ENCODE measurements at regions not wholly inside any gene's neighbourhood (a gene's known extent, or its start where the extent isn't known, plus 50 kb on each side); places are given as distances from the start of the nearest gene placed in this dataset.

GRCh38 chr11:128022007-128022368, 565.4 kb downstream of the ETS1 start:
- Histone ChIP-seq H3K9me2 (no peaks in the 10 kb centered on the region), H3K9me3 (no peaks in the 10 kb centered on the region), H3K4me2 (no peak overlapping the region), H4K20me1 (ENCODE audit: insufficient read depth) (no peaks in the 10 kb centered on the region), H3K9ac (no peak overlapping the region), H3K27me3 (ENCODE audit: insufficient read depth) (no peaks in the 10 kb centered on the region), H3K27ac (ENCODE audit: low read depth in 2 of 2, low read length in 1 of 2) (peak overlapping the region in 1 of 2 experiments; percentile 20; a peak in 1 of 4 replicates), H2AFZ (ENCODE audit: low read depth) (no peak overlapping the region), H3K4me3 (ENCODE audit: low read depth in 2 of 2, low read length in 1 of 2) (no peak overlapping the region), H3K36me3 (replicated peaks in 1 of 2; ENCODE audit: control insufficient read depth in 1 of 2, insufficient read depth in 2 of 2, low read length in 1 of 2) (no peaks in the 10 kb centered on the region), H3K4me1 (ENCODE audit: control insufficient read depth in 1 of 2, insufficient read depth in 2 of 2, low read depth in 1 of 2, low read length in 1 of 2) (peaks cover 2 to 10% of the 10 kb centered on the region in 2 experiments; a peak in 2 of 4 replicates), H3K79me2 (ENCODE audit: insufficient read depth) (no peaks in the 10 kb centered on the region), H3F3A (replicated peaks; ENCODE audit: insufficient read depth) (peaks cover 10% of the 10 kb centered on the region)
- no peak for DNase-seq
- ChIA-PET POLR2A (no interaction called here), CTCF (interaction anchor here (0.6 to 5.3 kb wide), 15 partner anchors 9 to 1591 kb away, joined by 3 to 70 read pairs (median 3); no protein-coding TSS in a partner anchor)
- WGBS (ENCODE audit: low lambda C conversion rate): 60% methylated on average over 1 of the region's 3 CpGs
- TF ChIP-seq CTCF (IDR thresholded peaks at IDR 0.05) (0 out of 2 replicates have a peak, but pooled peaks have one; percentile 14), JUND (IDR thresholded peaks at IDR 0.05) (no peak), FOSL2 (IDR thresholded peaks at IDR 0.05; ENCODE audit: borderline replicate concordance, low read depth) (peak; percentile 39; the same call in 1 of the 2 replicates)

- no peaks in the 10 kb centered on the region for H3K9me3 ChIP-seq
- H3K27ac ChIP-seq (ENCODE audit: low read depth in 2 of 2, low read length in 1 of 2): no peak overlapping the region
- ChIA-PET CTCF (interaction anchor here (0.6 to 5.3 kb wide), 23 partner anchors 8 to 1591 kb away, joined by 3 to 70 read pairs (median 3); no protein-coding TSS in a partner anchor), POLR2A (no interaction called here)
- no peaks in the 10 kb centered on the region for H3K36me3 ChIP-seq (replicated peaks in 1 of 2; ENCODE audit: control insufficient read depth in 1 of 2, insufficient read depth in 2 of 2, low read length in 1 of 2)
- H3K4me3 ChIP-seq (ENCODE audit: low read depth in 2 of 2, low read length in 1 of 2): no peak overlapping the region; a peak in 1 of 4 replicates
- no peaks in the 10 kb centered on the region for H3K9me2 ChIP-seq
- H4K20me1 ChIP-seq (ENCODE audit: insufficient read depth): no peaks in the 10 kb centered on the region
- H3K4me1 ChIP-seq (ENCODE audit: control insufficient read depth in 1 of 2, insufficient read depth in 2 of 2, low read depth in 1 of 2, low read length in 1 of 2): peaks cover 2 to 10% of the 10 kb centered on the region in 2 experiments; a peak in 2 of 4 replicates
- no peaks in the 10 kb centered on the region for H3K79me2 ChIP-seq (ENCODE audit: insufficient read depth)
- WGBS (ENCODE audit: low lambda C conversion rate): 74% methylated on average over 5 of the region's 5 CpGs
- no peaks in the 10 kb centered on the region for H3K27me3 ChIP-seq (ENCODE audit: insufficient read depth)
- TF ChIP-seq FOXM1 (IDR thresholded peaks at IDR 0.05; ENCODE audit: low read depth): no peak
- TF ChIP-seq CHD2 (IDR thresholded peaks at IDR 0.05; ENCODE audit: low read length, partially characterized antibody): no peak
- TF ChIP-seq FOXJ3 (CRISPR knock-in tag; IDR thresholded peaks at IDR 0.05): no peak
- peak; percentile 66 for TF ChIP-seq SMC3 (IDR thresholded peaks at IDR 0.05; ENCODE audit: low read depth, low read length)
- no peak for TF ChIP-seq ZBTB33 (IDR thresholded peaks at IDR 0.05; ENCODE audit: borderline replicate concordance, low read depth)
- peak; percentile 51 for TF ChIP-seq CTCF (IDR thresholded peaks at IDR 0.05)
- TF ChIP-seq RAD21 (IDR thresholded peaks at IDR 0.05; ENCODE audit: low read length): peak; percentile 89
- TF ChIP-seq POLR2AphosphoS5 (IDR thresholded peaks at IDR 0.05; ENCODE audit: low read depth, low read length): no peak
- no peak overlapping the region for H3K4me2 ChIP-seq
- H2AFZ ChIP-seq (ENCODE audit: low read depth): no peak overlapping the region
- no peak overlapping the region for H3K9ac ChIP-seq
- H3F3A ChIP-seq (replicated peaks; ENCODE audit: insufficient read depth): peaks cover 6% of the 10 kb centered on the region
- peak; percentile 52 for DNase-seq
These were observed 565.9 kb downstream of the ETS1 start for GRCh38 chr11:128021349-128022006.

Measured in SK-N-SH (cell line).